ENCODE measurements at regions not wholly inside any gene's neighbourhood (a gene's known extent, or its start where the extent isn't known, plus 50 kb on each side); places are given as distances from the start of the nearest gene placed in this dataset.

GRCh38 chr9:108783326-108783725 is 72.5 kb downstream of the ACTL7B start:
- no TSS peak for BruUV-seq (replicated peaks)
- Histone ChIP-seq H3K79me2 (ENCODE audit: control insufficient read depth, insufficient read depth, low read length) (no peaks in the 10 kb centered on the region), H3K27ac (ENCODE audit: insufficient read depth, low read depth, low read length) (no peak overlapping the region), H4K20me1 (replicated peaks; ENCODE audit: control insufficient read depth, extremely low read depth, insufficient read depth, low read length) (no peaks in the 10 kb centered on the region), H2AFZ (ENCODE audit: low read depth, low read length) (no peak overlapping the region), H3K4me3 (replicated peaks in 1 of 3; ENCODE audit: insufficient read depth in 1 of 3, low read depth in 1 of 3, low read length in 3 of 3) (no peak overlapping the region), H3K9me3 (replicated peaks; ENCODE audit: control insufficient read depth, insufficient read depth, low read length) (no peaks in the 10 kb centered on the region), H3K9me1 (replicated peaks; ENCODE audit: control insufficient read depth, extremely low read depth, insufficient read depth, low read length) (no peaks in the 10 kb centered on the region), H3K4me1 (ENCODE audit: control insufficient read depth, extremely low read depth, insufficient read depth, low read length) (no peaks in the 10 kb centered on the region), H3K36me3 (ENCODE audit: control insufficient read depth in 2 of 2, extremely low read depth in 1 of 2, insufficient read depth in 2 of 2, low read length in 2 of 2) (no peaks in the 10 kb centered on the region), H3K9ac (replicated peaks; ENCODE audit: extremely low read depth, insufficient read depth, low read length) (no peak overlapping the region), H3K4me2 (ENCODE audit: insufficient read depth, low read length) (no peak overlapping the region), H3K27me3 (ENCODE audit: control insufficient read depth in 2 of 2, insufficient read depth in 2 of 2, low read length in 2 of 2) (peaks cover 2 to 4% of the 10 kb centered on the region in 2 experiments)
- FAIRE-seq (no peak), DNase-seq (ENCODE audit: low read depth, low spot score) (no peak)
- dilution Hi-C loops (cut with MboI; ENCODE audit: extremely low pct_ligation_motif_present, low sequenced_read_pairs) (no loop called here), intact Hi-C loops (cut with micrococcal nuclease) (no loop called here)
- CTCF ChIA-PET: no interaction called here
- TF ChIP-seq POLR2A (IDR thresholded peaks at IDR 0.05; ENCODE audit: low read depth, low read length) (no peak), GATA2 (IDR thresholded peaks at IDR 0.05; ENCODE audit: insufficient read depth, insufficient read length, low read depth, low read length) (no peak), POLR2AphosphoS5 (IDR thresholded peaks at IDR 0.05; ENCODE audit: insufficient read depth, low read depth, low read length) (no peak), JUN (IDR thresholded peaks at IDR 0.05; ENCODE audit: borderline replicate concordance, insufficient read depth, insufficient read length, low read depth) (no peak)
- POLR2A ChIA-PET: no interaction called here

- Histone ChIP-seq H3K27me3 (ENCODE audit: control insufficient read depth in 2 of 2, insufficient read depth in 2 of 2, low read length in 2 of 2) (peaks cover 2 to 4% of the 10 kb centered on the region in 2 experiments), H3K36me3 (ENCODE audit: control insufficient read depth in 2 of 2, extremely low read depth in 1 of 2, insufficient read depth in 2 of 2, low read length in 2 of 2) (no peaks in the 10 kb centered on the region), H3K79me2 (ENCODE audit: control insufficient read depth, insufficient read depth, low read length) (no peaks in the 10 kb centered on the region), H3K9me1 (replicated peaks; ENCODE audit: control insufficient read depth, extremely low read depth, insufficient read depth, low read length) (no peaks in the 10 kb centered on the region), H2AFZ (ENCODE audit: low read depth, low read length) (no peak overlapping the region), H4K20me1 (replicated peaks; ENCODE audit: control insufficient read depth, extremely low read depth, insufficient read depth, low read length) (no peaks in the 10 kb centered on the region), H3K9me3 (replicated peaks; ENCODE audit: control insufficient read depth, insufficient read depth, low read length) (no peaks in the 10 kb centered on the region), H3K4me3 (replicated peaks in 1 of 3; ENCODE audit: insufficient read depth in 1 of 3, low read depth in 1 of 3, low read length in 3 of 3) (no peak overlapping the region), H3K4me2 (ENCODE audit: insufficient read depth, low read length) (no peak overlapping the region), H3K27ac (ENCODE audit: insufficient read depth, low read depth, low read length) (no peak overlapping the region), H3K9ac (replicated peaks; ENCODE audit: extremely low read depth, insufficient read depth, low read length) (no peak overlapping the region), H3K4me1 (ENCODE audit: control insufficient read depth, extremely low read depth, insufficient read depth, low read length) (no peaks in the 10 kb centered on the region)
- DNase-seq (ENCODE audit: low read depth, low spot score) (no peak), FAIRE-seq (no peak)
- BruUV-seq (replicated peaks): no TSS peak
- dilution Hi-C loops (cut with MboI; ENCODE audit: extremely low pct_ligation_motif_present, low sequenced_read_pairs): no loop called here
- intact Hi-C loops (cut with micrococcal nuclease): no loop called here
- CTCF ChIA-PET: no interaction called here
- no peak for TF ChIP-seq MYC (IDR thresholded peaks at IDR 0.05; ENCODE audit: low read depth, low read length)
- TF ChIP-seq CTCF (IDR thresholded peaks at IDR 0.05; ENCODE audit: extremely low read depth in 1 of 2, insufficient read depth in 1 of 2, low read depth in 1 of 2, low read length in 2 of 2): no peak
- no peak for TF ChIP-seq MAX (IDR thresholded peaks at IDR 0.05; ENCODE audit: insufficient read depth, insufficient read length)
- TF ChIP-seq EZH2 (IDR thresholded peaks at IDR 0.05; ENCODE audit: borderline replicate concordance, low read depth, low read length, severe bottlenecking): no peak
- TF ChIP-seq JUN (IDR thresholded peaks at IDR 0.05; ENCODE audit: borderline replicate concordance, insufficient read depth, insufficient read length, low read depth): no peak
- TF ChIP-seq POLR2A (IDR thresholded peaks at IDR 0.05; ENCODE audit: low read depth, low read length): no peak
- TF ChIP-seq FOS (IDR thresholded peaks at IDR 0.05; ENCODE audit: borderline replicate concordance, insufficient read depth, low read length): no peak
- TF ChIP-seq POLR2AphosphoS5 (IDR thresholded peaks at IDR 0.05; ENCODE audit: insufficient read depth, low read depth, low read length): no peak
- no peak for TF ChIP-seq GATA2 (IDR thresholded peaks at IDR 0.05; ENCODE audit: insufficient read depth, insufficient read length, low read depth, low read length)
- POLR2A ChIA-PET: no interaction called here
Measured at GRCh38 chr9:108780942-108781734, 74.6 kb downstream of the ACTL7B start.

Data from endothelial cell of umbilical vein (primary cell).